Hematopoietic multipotent progenitor cell (in vitro differentiated cells): ENCODE measurements at regions not wholly inside any gene's neighbourhood (a gene's known extent, or its start where the extent isn't known, plus 50 kb on each side); places are given as distances from the start of the nearest gene placed in this dataset.
"Not testable (repeated sequence)": the region's sequence is repeated elsewhere in the genome, so short reads cannot be mapped to it uniquely, and the experiment has no call there.

Source experiments
- DNase-seq, 3 donors: peaks; one replicate each; pipeline ENCODE4 v3.0.0-alpha.2; 2011 to 2015; ENCODE audit warnings: low read depth in 2 of 3, low spot score in 2 of 3

- no peak for DNase-seq
Observed at GRCh38 chr2:52264911-52265310, 1233.0 kb upstream of the NRXN1 start.

- no peak for DNase-seq
Observed at GRCh38 chr2:52264488-52264887, 1232.6 kb upstream of the NRXN1 start.

- no peak for DNase-seq
Observed at GRCh38 chr2:52260904-52261303, 1229.0 kb upstream of the NRXN1 start.

GRCh38 chr2:52258967-52259366 lies 1227.0 kb upstream of the NRXN1 start:
- DNase-seq = not testable (repeated sequence)

- DNase-seq = no peak
Observed at GRCh38 chr2:52258038-52258437, 1226.1 kb upstream of the NRXN1 start.

- DNase-seq = no peak
Observed at GRCh38 chr2:52253416-52253980, 1221.6 kb upstream of the NRXN1 start.

- no peak for DNase-seq
Observed at GRCh38 chr2:52238782-52239181, 1206.8 kb upstream of the NRXN1 start.

- no peak for DNase-seq
Observed at GRCh38 chr2:52222128-52222527, 1190.2 kb upstream of the NRXN1 start.

- DNase-seq = no peak
Observed at GRCh38 chr2:52220393-52220792, 1188.5 kb upstream of the NRXN1 start.

- no peak for DNase-seq
Observed at GRCh38 chr2:52210611-52211010, 1178.7 kb upstream of the NRXN1 start.

- no peak for DNase-seq
Observed at GRCh38 chr2:52210161-52210560, 1178.2 kb upstream of the NRXN1 start.

GRCh38 chr2:52194342-52194741 lies 1162.4 kb upstream of the NRXN1 start:
- no peak for DNase-seq

GRCh38 chr2:52193804-52194203 lies 1161.9 kb upstream of the NRXN1 start:
- no peak for DNase-seq

- no peak for DNase-seq
Observed at GRCh38 chr2:52192656-52193055, 1160.7 kb upstream of the NRXN1 start.

GRCh38 chr2:52181080-52181479 lies 1149.1 kb upstream of the NRXN1 start:
- DNase-seq = peak in 1 of 3 donors; percentile 2

GRCh38 chr2:52178845-52179244 lies 1146.9 kb upstream of the NRXN1 start:
- no peak for DNase-seq

GRCh38 chr2:52145005-52145404 lies 1113.1 kb upstream of the NRXN1 start:
- no peak for DNase-seq

GRCh38 chr2:52144590-52144989 lies 1112.7 kb upstream of the NRXN1 start:
- DNase-seq = no peak

- no peak for DNase-seq
Observed at GRCh38 chr2:52141076-52141475, 1109.1 kb upstream of the NRXN1 start.

GRCh38 chr2:52139241-52139640 lies 1107.3 kb upstream of the NRXN1 start:
- no peak for DNase-seq

GRCh38 chr2:52135235-52135634 lies 1103.3 kb upstream of the NRXN1 start:
- DNase-seq = no peak

GRCh38 chr2:52128081-52128480 lies 1096.1 kb upstream of the NRXN1 start:
- no peak for DNase-seq

GRCh38 chr2:52127527-52127926 lies 1095.6 kb upstream of the NRXN1 start:
- DNase-seq = no peak
